HG03280 (cell line): ENCODE measurements at regions not wholly inside any gene's neighbourhood (a gene's known extent, or its start where the extent isn't known, plus 50 kb on each side); places are given as distances from the start of the nearest gene placed in this dataset.

Experiments used
- ATAC-seq: cut with Tn5 transposase; IDR thresholded peaks from one replicate; pipeline ENCODE4 v1.9.1; 2021; ENCODE audit warnings: mild to moderate bottlenecking, moderate library complexity; ENCODE audit not compliant: unreplicated experiment

DNA sequence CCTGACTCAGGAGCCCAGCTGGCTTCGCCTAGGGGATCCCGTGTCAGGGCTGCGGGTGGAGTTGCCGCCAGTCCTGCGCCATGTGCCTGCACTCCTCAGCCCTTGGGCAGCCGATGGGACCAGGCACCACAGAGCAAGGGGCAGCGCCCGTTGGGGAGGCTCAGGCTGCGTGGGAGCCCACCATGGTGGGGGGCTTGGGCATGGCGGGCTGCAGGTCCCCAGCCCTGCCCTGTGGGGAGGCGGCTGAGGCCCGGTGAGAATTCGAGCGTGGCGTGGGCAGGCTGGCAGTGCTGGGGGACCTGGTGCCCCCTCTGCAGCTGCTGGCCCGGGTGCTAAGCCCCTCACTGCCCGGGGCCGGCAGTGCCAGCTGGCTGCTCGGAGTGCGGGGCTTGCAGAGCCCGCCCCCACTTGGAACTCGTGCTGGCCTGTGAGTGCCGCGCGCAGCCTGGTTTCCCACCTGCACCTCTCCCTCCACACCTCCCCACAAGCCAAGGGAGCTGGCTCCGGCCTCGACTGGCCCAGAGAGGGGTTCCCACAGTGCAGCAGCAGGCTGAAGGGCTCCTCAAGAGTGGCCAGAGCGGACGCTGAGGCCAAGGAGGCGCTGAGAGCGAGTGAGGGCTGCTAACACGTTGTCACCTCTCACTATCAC is 135.1 kb upstream of the SEL1L start:
- ATAC-seq: no peak

DNA sequence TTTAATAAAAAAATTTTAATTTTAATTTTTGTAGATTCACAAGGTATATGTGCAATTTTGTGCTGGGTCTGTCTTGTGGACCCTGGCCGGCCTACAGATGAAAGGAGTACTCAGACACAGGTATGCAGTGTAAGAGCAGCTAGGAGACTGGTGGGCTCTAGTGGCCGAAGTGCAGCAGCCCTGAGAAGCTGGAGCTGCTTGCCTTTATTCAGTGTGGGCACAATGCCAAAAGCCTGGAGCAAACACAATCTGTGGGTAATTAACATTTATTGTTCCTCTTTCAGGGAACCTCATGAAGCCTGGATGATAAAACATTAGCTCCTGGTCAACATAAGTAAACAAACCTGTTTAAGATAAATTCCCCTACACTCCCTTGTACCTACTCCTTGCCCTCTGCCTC is 135.7 kb upstream of the SEL1L start:
- ATAC-seq: no peak

DNA sequence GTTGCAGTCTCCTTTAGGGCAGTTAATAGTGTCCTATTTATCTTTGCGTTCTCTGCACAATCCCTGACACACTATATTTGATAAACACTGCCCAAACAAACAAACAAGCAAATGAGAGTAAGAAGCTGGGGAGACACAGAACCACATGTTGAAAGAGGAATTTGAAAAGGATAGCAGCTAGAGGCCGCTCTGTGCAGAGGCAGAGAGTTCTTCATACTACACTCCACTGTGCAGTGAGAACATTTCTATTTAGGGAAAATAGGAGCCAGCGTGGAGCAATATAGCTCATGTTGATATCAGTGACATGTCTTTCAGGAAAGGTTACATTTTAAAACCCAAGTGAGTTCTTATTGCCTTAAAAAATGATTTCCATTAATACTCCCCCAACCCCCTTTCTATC is 140.3 kb upstream of the SEL1L start:
- ATAC-seq: no peak

- no peak for ATAC-seq
Observed at GRCh38 chr14:81676395-81676794, 142.7 kb upstream of the SEL1L start.

- no peak for ATAC-seq
Observed at GRCh38 chr14:81676879-81677278, 143.2 kb upstream of the SEL1L start.

- ATAC-seq: no peak
Observed at GRCh38 chr14:81677736-81678135, 144.1 kb upstream of the SEL1L start.

GRCh38 chr14:81679226-81679625 is 145.6 kb upstream of the SEL1L start:
- no peak for ATAC-seq

DNA sequence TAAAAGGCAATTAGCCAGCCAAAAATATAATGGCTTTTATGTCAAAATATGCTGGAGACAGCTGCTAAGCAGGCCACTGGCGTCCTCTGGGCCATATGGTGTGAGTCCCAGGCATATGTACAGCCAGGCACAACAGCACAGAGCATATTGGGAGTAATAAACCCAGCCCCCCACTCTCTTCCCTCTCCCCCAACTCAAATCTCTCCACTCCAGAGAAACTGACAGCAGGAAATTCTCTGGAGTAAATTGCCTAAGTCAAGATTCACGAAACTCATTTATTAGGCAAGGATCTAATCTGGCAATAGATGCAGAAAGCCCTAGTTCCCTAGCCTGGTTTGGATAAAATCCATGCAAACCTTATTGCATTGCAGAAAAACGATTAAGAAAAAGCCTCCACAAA is 147.9 kb upstream of the SEL1L start:
- no peak for ATAC-seq

GRCh38 chr14:81682134-81682533 is 148.5 kb upstream of the SEL1L start:
- no peak for ATAC-seq

DNA sequence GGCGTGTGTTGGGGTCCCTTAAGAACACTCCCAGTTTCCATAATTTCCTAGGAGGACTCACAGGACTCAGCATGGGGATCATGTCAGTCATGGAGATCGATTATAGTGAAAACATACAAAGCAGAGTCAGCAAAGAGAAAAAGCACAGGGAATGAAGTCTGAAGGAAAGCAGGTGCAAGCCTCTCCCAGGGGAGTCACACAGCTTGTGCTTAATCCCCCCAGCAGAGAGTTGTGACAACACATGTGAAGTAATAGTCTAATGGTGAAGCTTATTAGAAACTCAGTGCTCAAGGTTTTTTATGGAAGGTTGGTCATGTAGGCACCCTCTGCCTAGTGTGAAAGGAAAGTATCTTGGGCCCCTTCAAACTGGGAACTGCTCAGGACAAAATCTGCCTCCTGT is 149.0 kb upstream of the SEL1L start:
- no peak for ATAC-seq

GRCh38 chr14:81684696-81685095 is 151.0 kb upstream of the SEL1L start:
- ATAC-seq: no peak

GRCh38 chr14:81686512-81686911 is 152.9 kb upstream of the SEL1L start:
- ATAC-seq: no peak

GRCh38 chr14:81691931-81692330 is 158.3 kb upstream of the SEL1L start:
- no peak for ATAC-seq

- ATAC-seq: no peak
Observed at GRCh38 chr14:81694419-81694818, 160.8 kb upstream of the SEL1L start.

DNA sequence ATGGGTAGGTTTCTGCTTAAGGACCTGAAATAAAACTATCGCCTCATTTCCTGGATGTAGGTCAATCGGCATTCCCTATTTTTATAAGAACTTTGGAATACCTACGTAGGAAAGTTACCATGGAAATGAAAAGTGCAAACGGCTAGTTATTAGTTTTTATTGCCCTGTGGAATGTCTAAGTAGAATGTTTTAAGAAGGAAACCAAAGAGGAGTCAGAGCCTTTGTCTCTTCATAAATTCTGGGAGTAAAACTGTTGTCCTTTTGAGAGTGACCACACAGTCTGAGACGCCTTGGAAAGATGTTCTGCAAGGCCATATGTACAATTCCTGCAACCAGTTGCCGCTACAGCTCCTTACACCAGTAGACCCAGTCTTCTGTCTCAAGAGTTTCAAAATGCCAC is 176.0 kb upstream of the SEL1L start:
- ATAC-seq: no peak

DNA sequence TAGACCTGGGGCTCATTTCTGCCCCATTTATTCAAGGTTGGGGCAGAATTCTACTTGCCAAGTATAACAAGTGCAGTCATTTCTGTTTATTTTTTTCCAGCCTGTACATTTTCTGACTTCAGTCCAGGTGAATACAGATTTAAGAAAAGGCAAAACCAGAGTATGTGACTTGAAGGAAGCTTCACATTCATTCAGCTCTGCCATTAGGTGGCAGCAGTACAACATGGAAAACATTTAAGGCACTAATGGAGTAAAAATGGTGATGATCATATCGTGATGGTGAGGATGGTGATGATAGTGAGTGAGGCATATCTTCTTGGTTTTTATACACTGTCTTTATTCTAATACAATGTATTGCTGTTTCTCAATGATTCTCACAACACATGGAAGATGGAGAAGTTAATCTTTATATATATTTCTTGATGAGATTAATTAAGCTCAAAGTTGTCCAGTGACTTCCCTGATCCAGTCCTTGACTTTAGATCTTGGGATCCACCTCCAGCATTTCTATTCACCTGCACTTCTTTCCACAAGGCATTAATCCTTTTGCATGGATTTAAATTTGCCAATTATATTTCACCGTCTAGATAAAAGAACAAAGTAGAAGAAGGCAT is 176.7 kb upstream of the SEL1L start:
- peak; percentile 68 for ATAC-seq

DNA sequence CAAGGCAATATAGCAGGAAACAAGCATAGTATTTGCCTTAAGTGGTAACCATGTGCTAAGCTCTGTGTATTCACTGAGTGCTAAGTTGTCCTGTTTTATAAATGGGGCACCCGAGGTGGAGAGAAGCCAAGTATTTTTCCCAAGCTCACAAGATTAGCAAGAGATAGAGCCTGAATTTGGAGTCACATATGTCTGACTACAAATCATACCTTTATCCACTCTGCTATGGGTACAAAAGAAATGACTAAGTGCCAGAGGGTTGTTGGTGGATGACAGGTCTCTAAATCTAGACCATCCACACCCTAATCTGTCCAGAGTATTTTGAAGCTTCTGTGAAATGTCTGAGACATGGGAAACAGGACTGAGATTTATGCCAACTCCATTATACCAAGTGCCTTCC is 182.1 kb upstream of the SEL1L start:
- ATAC-seq: no peak

DNA sequence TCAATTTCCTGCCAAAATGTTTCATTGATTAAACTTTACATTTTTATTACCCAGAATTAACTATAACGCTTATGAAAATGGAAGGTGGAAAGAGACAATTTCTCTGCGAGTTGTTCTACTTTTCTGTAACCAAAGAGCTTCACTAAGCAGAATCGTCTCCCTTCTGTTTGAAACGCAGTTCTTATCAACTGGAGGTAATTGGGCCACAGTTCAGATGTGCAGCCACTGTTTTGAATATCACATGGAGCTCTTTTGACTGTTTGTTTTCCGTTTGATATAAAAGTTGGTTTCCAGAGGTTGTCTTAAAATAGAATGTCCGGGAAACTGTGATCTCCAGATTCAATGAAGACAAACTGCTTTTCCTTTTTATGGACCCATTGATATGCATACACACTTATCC is 183.3 kb upstream of the SEL1L start:
- ATAC-seq: no peak

DNA sequence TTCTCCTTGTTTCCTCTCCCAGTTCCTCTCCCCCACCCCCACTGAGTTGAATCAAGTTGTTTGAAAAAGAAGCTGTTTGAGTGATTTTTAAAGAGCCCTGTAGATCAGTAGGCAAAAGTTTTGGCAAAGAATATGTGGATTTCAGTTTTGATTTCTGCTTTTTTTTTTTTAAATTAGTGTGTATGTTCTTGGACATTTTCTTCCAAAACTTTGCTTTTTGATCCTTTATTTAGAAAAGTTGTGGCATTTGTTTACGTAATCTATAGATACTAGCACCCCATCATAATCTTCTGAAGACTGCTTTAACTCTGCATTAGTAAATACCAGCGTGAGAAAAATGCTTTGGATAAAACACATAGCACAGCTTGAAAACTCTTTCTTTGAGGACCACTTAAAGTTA is 190.3 kb upstream of the SEL1L start:
- no peak for ATAC-seq

DNA sequence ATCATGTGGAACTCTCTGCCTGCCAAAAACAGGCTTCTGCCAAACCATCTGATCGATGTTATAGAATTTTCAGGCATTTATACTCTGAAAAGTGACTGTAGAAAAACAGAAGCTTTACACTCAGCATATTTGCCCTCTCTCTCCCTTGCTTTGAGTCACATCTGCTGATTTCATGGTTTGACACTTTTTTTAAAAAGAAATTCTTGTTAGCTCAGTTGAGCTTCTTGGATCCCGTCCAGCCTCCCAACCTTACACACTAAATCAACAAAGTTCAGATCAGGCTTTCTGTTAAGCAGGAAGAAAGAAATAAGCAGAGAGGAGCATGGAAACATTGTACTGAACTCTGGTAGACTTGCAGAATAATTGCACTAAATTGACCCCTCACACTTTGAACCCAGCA is 193.6 kb upstream of the SEL1L start:
- ATAC-seq: no peak

DNA sequence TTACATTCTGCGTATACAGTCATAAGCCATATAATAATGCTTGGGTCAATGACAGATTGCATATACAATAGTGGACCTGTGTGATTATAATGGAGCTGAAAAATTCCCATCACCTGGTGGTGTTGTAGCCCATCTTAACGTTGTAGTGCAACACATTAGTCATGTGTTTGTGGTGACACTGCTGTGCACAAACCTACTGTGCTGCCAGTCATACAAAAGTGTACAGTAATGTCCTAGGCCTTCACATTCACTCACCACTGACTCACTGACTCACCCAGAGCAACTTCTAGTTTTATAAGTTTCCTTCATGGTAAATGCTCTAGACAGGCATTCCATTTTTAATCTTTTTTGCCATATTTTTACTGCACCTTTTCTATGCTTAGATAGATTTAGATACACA is 194.8 kb upstream of the SEL1L start:
- no peak for ATAC-seq

- ATAC-seq: no peak
Observed at GRCh38 chr14:81729622-81730021, 196.0 kb upstream of the SEL1L start.

DNA sequence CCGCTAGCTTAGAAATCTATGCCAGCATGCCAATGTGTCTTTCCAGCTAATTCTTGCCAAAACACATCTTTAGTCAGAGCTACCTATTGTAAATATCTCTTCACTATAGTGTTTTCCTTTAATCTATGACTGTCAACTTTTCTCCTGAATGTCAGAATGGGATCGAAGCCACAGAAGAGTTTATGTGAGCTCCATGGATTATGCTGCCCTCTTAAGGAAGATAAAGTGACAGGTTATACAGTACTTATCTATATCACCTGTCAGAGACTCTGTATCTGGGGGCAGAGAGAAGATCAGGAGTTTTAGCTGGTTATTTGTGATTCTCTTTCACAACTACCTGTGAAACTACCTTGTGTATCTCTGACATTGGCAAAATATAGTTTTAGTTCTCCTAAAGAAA is 204.3 kb upstream of the SEL1L start:
- ATAC-seq: no peak
